CD1c-positive myeloid dendritic cell (primary cell): ENCODE measurements at regions not wholly inside any gene's neighbourhood (a gene's known extent, or its start where the extent isn't known, plus 50 kb on each side); places are given as distances from the start of the nearest gene placed in this dataset.
"Not testable (repeated sequence)": the region's sequence is repeated elsewhere in the genome, so short reads cannot be mapped to it uniquely, and the experiment has no call there.

Experiments
- DNase-seq: peaks from one replicate; pipeline ENCODE4 v3.0.0-alpha.2; 2016; ENCODE audit errors: extremely low spot score

GRCh38 chr7:84941936-84942335 lies 244.9 kb downstream of the SEMA3D start:
- no peak for DNase-seq

GRCh38 chr7:84941291-84941690 lies 245.6 kb downstream of the SEMA3D start:
- no peak for DNase-seq

GRCh38 chr7:84939888-84940287 lies 247.0 kb downstream of the SEMA3D start:
- no peak for DNase-seq

GRCh38 chr7:84939442-84939841 lies 247.4 kb downstream of the SEMA3D start:
- DNase-seq: no peak

DNA sequence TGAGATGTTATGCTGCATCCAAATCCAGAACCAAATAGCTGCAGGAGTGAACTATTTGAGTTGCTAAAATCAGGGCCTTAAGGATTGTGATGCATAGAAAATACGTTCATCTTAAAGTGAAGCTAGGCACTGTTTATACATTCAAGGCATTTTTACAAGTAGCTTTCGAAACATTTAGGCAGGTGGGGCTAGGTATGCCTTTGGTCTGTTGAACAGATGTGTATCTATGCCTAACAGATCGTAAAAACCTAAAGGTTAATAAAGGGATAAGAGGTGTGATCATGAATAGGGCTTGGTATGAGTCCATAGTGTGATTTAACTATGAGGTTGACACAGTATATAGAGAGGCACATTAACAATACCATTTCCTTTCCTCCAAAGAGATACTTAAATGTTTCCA lies 262.5 kb downstream of the SEMA3D start:
- DNase-seq: no peak

GRCh38 chr7:84923348-84923747 lies 263.5 kb downstream of the SEMA3D start:
- DNase-seq: no peak

DNA sequence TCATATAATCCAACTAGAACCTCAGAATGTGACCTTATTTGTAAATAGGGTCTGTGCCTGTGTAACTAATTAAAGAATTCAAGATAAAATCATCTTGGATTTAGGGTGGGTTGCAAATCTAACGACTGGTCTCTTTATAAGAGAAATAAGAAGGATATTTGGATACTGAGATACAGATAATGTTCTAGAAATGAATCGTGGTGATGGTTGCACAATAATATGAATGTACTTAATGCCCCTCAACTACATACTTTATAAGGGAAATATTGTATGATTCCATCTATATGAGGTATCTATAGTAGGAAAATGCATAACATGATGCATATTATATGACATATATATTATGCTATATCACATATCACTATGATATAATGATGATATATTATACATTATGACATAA lies 265.7 kb downstream of the SEMA3D start:
- DNase-seq: no peak

- not testable (repeated sequence) for DNase-seq
Measured at GRCh38 chr7:84916973-84917372, 269.9 kb downstream of the SEMA3D start.

DNA sequence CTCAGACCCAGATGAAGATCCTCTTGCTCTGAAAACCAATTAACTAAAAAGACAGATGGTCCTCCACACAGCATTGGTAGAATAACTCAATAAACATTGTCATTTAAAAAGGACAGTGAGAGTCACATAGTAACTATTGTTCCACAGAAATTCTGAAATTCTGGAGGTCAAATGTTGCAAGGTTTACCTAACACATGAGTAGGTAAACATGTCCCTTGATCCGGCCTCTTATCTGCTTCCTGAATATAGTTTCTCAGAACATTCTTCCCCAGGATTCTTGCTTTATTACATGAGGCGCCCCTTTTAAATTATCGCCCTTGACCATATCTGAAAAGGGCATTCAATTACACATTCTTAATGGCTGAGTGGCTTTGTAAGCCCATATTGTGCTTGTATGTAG lies 270.7 kb downstream of the SEMA3D start:
- DNase-seq: no peak

GRCh38 chr7:84914598-84914997 lies 272.3 kb downstream of the SEMA3D start:
- no peak for DNase-seq

DNA sequence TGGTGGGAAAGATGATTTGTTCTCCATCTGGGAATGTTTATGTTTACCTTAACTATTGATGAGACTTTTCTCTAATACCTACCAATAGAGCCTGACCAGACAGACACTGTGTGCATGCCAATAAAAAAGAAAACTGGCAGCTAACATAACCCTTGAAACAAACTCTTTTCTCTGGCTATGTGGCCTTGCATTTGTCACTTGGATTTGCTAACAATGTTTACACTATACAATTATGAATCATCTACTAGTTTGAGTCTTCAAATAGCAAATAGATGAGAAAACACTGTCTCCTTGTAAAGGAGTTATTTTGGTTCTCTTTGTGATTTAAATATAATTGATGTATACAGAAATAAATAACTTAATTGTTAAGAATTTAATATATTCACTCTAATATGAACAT lies 273.1 kb downstream of the SEMA3D start:
- DNase-seq: no peak

DNA sequence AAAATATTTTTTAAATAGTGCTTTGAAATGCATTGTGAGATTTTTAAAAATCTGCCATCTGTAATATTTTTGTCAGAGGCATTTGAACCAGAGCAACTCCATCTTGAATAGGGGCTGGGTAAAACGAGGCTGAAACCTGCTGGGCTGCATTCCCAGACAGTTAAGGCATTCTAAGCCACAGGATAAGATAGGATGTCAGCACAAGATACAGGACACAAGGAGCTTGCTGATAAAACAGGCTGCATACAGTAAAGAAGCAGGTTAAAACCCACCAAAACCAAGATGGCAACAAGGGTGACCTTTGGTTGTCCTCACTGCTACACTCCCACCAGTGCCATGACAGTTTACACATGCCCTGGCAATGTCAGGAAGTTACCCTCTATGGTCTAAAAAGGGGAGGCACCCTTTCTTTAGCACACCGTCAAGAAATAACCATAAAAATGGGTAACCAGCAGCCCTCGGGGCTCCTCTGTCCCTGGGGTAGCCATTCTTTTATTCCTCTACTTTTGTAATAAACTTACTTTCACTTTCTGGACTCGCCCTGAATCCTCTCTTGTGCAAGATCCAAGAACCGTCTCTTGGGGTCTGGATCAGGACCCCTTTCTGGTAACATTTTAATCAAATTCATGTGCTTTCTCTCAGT lies 273.7 kb downstream of the SEMA3D start:
- no peak for DNase-seq

- DNase-seq: no peak
Measured at GRCh38 chr7:84912537-84912936, 274.3 kb downstream of the SEMA3D start.

DNA sequence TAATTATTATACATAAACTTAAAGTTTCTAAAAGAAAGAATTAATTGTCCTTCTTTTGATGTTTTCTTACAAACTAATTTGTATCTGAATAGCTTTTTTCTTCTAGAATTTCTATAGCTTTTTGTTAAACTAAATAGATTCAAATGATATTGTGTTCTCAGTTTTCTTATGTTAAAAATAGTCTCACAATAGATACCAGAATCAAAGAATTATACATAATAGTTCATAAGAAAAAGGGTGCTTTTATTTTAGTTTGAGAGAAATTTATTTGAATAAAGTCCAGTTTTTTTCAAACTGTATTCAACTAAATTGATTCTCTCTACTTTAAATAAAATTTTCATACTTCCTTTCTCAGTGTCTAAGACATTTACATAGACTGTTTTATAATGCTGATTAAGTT lies 274.8 kb downstream of the SEMA3D start:
- no peak for DNase-seq

GRCh38 chr7:84911077-84911476 lies 275.8 kb downstream of the SEMA3D start:
- DNase-seq: no peak

- DNase-seq: not testable (repeated sequence)
Measured at GRCh38 chr7:84910322-84910721, 276.5 kb downstream of the SEMA3D start.

DNA sequence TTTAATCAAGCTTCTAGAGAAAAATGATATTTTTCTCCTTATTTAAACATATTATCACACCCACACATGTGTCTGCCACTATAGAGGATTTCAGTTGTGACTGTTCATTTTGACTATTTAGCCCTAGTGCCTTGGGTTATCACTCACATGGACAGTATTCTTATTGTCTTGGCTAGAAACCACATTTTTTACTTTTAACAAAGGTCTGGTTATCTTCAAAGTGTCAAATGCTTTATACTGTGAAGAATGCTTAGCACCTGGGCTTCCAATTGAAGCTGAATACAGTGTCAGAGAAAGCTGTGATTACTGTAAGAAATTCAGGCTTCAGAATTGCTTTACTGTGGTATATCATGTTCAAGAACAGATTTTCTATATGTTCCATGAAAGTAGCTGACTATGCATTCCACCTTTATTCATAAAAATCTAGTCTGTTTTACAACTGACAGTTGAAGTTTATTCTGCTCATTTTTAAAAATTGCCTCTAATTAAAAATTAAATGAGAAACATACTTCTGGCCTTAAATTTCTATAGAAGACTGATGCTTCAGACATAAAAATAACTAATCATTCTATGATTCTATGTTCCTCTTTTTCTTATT lies 278.6 kb downstream of the SEMA3D start:
- no peak for DNase-seq

DNA sequence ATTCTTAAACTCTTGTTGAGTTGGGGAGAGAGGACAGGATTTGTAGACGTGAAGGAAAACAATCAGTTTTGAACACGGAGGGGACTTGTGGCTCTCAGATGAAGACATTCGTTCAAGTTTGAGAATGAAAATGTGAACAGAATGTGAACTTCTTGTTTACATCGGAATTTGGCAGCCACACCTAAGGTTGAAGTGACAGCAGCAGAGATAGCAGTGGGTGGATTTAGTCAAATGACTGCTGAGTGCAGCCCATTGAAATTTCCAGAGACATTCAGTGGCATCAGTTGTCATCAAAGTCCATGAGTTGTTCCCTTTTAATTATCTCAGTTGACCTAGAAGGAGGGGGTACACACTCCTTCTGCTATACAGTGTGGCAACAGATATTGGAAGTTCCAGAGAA lies 280.0 kb downstream of the SEMA3D start:
- DNase-seq: no peak

GRCh38 chr7:84904561-84904960 lies 282.3 kb downstream of the SEMA3D start:
- DNase-seq: no peak

DNA sequence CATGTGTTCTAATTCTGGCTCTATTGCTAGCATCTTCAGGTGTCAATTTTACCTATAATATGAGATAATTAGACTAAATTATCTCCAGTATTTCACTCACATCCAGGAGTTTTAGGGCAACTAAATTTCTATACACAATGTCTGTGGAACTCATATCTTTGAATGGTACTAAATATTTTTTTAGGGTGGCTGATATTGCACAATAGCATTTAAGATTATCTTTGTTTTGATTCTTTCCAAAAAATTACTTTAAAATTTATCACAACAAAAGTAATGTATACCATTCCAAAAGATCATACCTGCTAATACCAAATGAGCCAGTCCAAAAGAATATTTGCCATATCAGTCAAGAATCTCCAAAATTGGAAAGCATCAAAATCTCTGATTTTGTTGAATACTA lies 285.5 kb downstream of the SEMA3D start:
- DNase-seq: no peak

DNA sequence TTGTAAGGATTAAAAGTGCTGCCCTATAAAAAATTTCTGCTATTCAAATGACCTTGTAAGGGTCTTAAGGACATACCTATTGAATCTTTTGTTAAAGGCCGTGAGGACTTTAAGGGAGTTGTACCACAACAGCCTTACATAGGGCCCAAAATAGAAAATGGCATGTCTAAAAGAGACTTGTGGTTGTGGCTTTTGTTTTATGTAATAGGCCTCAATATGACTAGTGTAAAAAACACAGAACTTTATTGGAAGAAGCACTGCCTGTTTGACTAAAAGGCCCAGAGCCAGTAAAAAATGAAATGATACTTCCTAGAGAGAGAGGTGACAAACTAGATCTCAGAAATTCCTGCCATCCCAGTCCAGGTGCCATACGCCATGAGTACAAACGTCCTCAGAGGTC lies 286.6 kb downstream of the SEMA3D start:
- no peak for DNase-seq

DNA sequence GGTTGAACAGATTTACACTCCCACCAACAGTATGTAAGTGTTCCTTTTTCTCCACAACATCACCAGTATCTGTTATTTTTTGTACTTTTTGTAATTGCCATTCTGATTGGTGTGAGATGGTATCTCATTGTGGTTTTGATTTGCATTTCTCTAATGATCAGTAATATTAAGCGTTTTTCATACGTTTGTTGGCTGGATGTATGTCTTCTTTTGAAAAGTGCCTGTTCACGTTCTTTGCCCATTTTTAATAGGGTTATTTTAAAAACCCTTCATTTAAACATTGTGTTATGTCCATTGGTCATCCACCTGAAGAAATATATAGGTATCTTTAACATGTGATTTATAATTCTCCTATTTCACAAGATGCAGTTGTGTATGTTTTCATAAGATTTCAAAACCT lies 291.3 kb downstream of the SEMA3D start:
- DNase-seq: no peak

- DNase-seq: not testable (repeated sequence)
Measured at GRCh38 chr7:84883570-84883969, 303.3 kb downstream of the SEMA3D start.
